ENCODE measurements at regions not wholly inside any gene's neighbourhood (a gene's known extent, or its start where the extent isn't known, plus 50 kb on each side); places are given as distances from the start of the nearest gene placed in this dataset.

- no peaks in the 10 kb centered on the region for H3K27me3 ChIP-seq (replicated peaks; ENCODE audit: insufficient read depth)
- H3K36me3 ChIP-seq (ENCODE audit: low read depth) = no peaks in the 10 kb centered on the region
- peaks cover 5% of the 10 kb centered on the region; the same call in 1 of the 2 replicates for H3F3A ChIP-seq (ENCODE audit: insufficient read depth)
- 75 to 86% methylated on average over 3 of the region's 3 CpGs for WGBS, 2 experiments (ENCODE audit: low coverage in 1 of 2, low lambda C conversion rate in 2 of 2, missing lambda C conversion rate in 2 of 2)
- H4K20me1 ChIP-seq (ENCODE audit: insufficient read depth) = no peaks in the 10 kb centered on the region
- H3K9ac ChIP-seq = no peak overlapping the region
- no peaks in the 10 kb centered on the region for H3K9me2 ChIP-seq (ENCODE audit: insufficient read depth)
- H2AFZ ChIP-seq = peak overlapping the region; percentile 4; the same call in 1 of the 2 replicates
- no peak overlapping the region for H3K4me3 ChIP-seq
- H3K27ac ChIP-seq = no peak overlapping the region
- peaks cover 9% of the 10 kb centered on the region; the same call in 1 of the 2 replicates for H3K4me1 ChIP-seq (ENCODE audit: insufficient read depth)
- H3K4me2 ChIP-seq (ENCODE audit: unreplicated experiment) = no peak overlapping the region
- TF ChIP-seq EZH2 (IDR thresholded peaks at IDR 0.05; ENCODE audit: insufficient read depth, poor library complexity, severe bottlenecking) (no peak), EZH2phosphoT487 (IDR thresholded peaks at IDR 0.05; ENCODE audit: insufficient read depth, low read depth) (no peak)
- H3K9me3 ChIP-seq (ENCODE audit: low read depth) = no peaks in the 10 kb centered on the region
- H3K79me2 ChIP-seq (ENCODE audit: insufficient read depth) = no peaks in the 10 kb centered on the region
- DNase-seq = peak; percentile 81
- in situ Hi-C loops (cut with MboI) = no loop called here
These were observed 429.1 kb upstream of the INTU start for GRCh38 chr4:127203562-127204200.

GRCh38 chr4:127204322-127204721 lies 428.4 kb upstream of the INTU start:
- Histone ChIP-seq H3K9me2 (ENCODE audit: insufficient read depth) (no peaks in the 10 kb centered on the region), H3K4me2 (ENCODE audit: unreplicated experiment) (no peak overlapping the region), H3K9me3 (ENCODE audit: low read depth) (no peaks in the 10 kb centered on the region), H3K27ac (no peak overlapping the region), H2AFZ (peak overlapping the region; percentile 32; the same call in 1 of the 2 replicates), H3F3A (ENCODE audit: insufficient read depth) (peaks cover 5% of the 10 kb centered on the region; the same call in 1 of the 2 replicates), H4K20me1 (ENCODE audit: insufficient read depth) (no peaks in the 10 kb centered on the region), H3K4me3 (no peak overlapping the region), H3K79me2 (ENCODE audit: insufficient read depth) (no peaks in the 10 kb centered on the region), H3K4me1 (ENCODE audit: insufficient read depth) (peaks cover 9% of the 10 kb centered on the region; the same call in 1 of the 2 replicates), H3K36me3 (ENCODE audit: low read depth) (no peaks in the 10 kb centered on the region), H3K27me3 (replicated peaks; ENCODE audit: insufficient read depth) (no peaks in the 10 kb centered on the region), H3K9ac (no peak overlapping the region)
- in situ Hi-C loops (cut with MboI) = no loop called here
- peak; percentile 21 for DNase-seq
- 15 to 18% methylated on average over 3 of the region's 3 CpGs for WGBS, 2 experiments (ENCODE audit: low coverage in 1 of 2, low lambda C conversion rate in 2 of 2, missing lambda C conversion rate in 2 of 2)
- TF ChIP-seq EZH2phosphoT487 (IDR thresholded peaks at IDR 0.05; ENCODE audit: insufficient read depth, low read depth) = no peak
- TF ChIP-seq EZH2 (IDR thresholded peaks at IDR 0.05; ENCODE audit: insufficient read depth, poor library complexity, severe bottlenecking) = no peak

- Histone ChIP-seq H3F3A (ENCODE audit: insufficient read depth) (no peaks in the 10 kb centered on the region), H3K9me2 (ENCODE audit: insufficient read depth) (no peaks in the 10 kb centered on the region), H3K9me3 (ENCODE audit: low read depth) (no peaks in the 10 kb centered on the region), H3K4me3 (no peak overlapping the region), H3K4me1 (ENCODE audit: insufficient read depth) (peaks cover 7% of the 10 kb centered on the region), H3K9ac (no peak overlapping the region), H3K27me3 (replicated peaks; ENCODE audit: insufficient read depth) (no peaks in the 10 kb centered on the region), H3K36me3 (ENCODE audit: low read depth) (no peaks in the 10 kb centered on the region), H3K27ac (no peak overlapping the region), H2AFZ (no peak overlapping the region), H3K4me2 (ENCODE audit: unreplicated experiment) (no peak overlapping the region), H3K79me2 (ENCODE audit: insufficient read depth) (no peaks in the 10 kb centered on the region), H4K20me1 (ENCODE audit: insufficient read depth) (no peaks in the 10 kb centered on the region)
- in situ Hi-C loops (cut with MboI) = no loop called here
- no peak for DNase-seq
- TF ChIP-seq EZH2 (IDR thresholded peaks at IDR 0.05; ENCODE audit: insufficient read depth, poor library complexity, severe bottlenecking) = no peak
- TF ChIP-seq EZH2phosphoT487 (IDR thresholded peaks at IDR 0.05; ENCODE audit: insufficient read depth, low read depth) = no peak
- WGBS, 2 experiments (ENCODE audit: low coverage in 1 of 2, low lambda C conversion rate in 2 of 2, missing lambda C conversion rate in 2 of 2) = 74 to 80% methylated on average over 1 of the region's 1 CpG
These were observed 423.1 kb upstream of the INTU start for GRCh38 chr4:127209580-127210095.

GRCh38 chr4:127210893-127211649 lies 421.7 kb upstream of the INTU start:
- no peak overlapping the region for H3K4me2 ChIP-seq (ENCODE audit: unreplicated experiment)
- no peak overlapping the region for H3K4me3 ChIP-seq
- no peaks in the 10 kb centered on the region for H4K20me1 ChIP-seq (ENCODE audit: insufficient read depth)
- no peaks in the 10 kb centered on the region for H3K79me2 ChIP-seq (ENCODE audit: insufficient read depth)
- no peaks in the 10 kb centered on the region for H3K9me3 ChIP-seq (ENCODE audit: low read depth)
- 43 to 45% methylated on average over 2 of the region's 2 CpGs for WGBS, 2 experiments (ENCODE audit: low coverage in 1 of 2, low lambda C conversion rate in 2 of 2, missing lambda C conversion rate in 2 of 2)
- peaks cover 7% of the 10 kb centered on the region for H3K4me1 ChIP-seq (ENCODE audit: insufficient read depth)
- TF ChIP-seq EZH2phosphoT487 (IDR thresholded peaks at IDR 0.05; ENCODE audit: insufficient read depth, low read depth) = no peak
- no peak for TF ChIP-seq EZH2 (IDR thresholded peaks at IDR 0.05; ENCODE audit: insufficient read depth, poor library complexity, severe bottlenecking)
- H2AFZ ChIP-seq = 0 out of 2 replicates have a peak overlapping the region, but pooled peaks have one; percentile 14
- H3K9me2 ChIP-seq (ENCODE audit: insufficient read depth) = no peaks in the 10 kb centered on the region
- no peaks in the 10 kb centered on the region for H3K36me3 ChIP-seq (ENCODE audit: low read depth)
- H3F3A ChIP-seq (ENCODE audit: insufficient read depth) = no peaks in the 10 kb centered on the region
- H3K27ac ChIP-seq = no peak overlapping the region
- DNase-seq = no peak
- H3K9ac ChIP-seq = no peak overlapping the region
- no peaks in the 10 kb centered on the region for H3K27me3 ChIP-seq (replicated peaks; ENCODE audit: insufficient read depth)
- in situ Hi-C loops (cut with MboI) = no loop called here

Measured in GM23248 (cell line).